ENCODE measurements at regions not wholly inside any gene's neighbourhood (a gene's known extent, or its start where the extent isn't known, plus 50 kb on each side); places are given as distances from the start of the nearest gene placed in this dataset.

- ChIA-PET POLR2A (no interaction called here), CTCF (no interaction called here)
- TF ChIP-seq SUZ12 (IDR thresholded peaks at IDR 0.05) (no peak), ZNF384 (IDR thresholded peaks at IDR 0.05) (no peak), L3MBTL2 (conservative IDR thresholded peaks at IDR 0.05) (no peak), FOXA1 (IDR thresholded peaks at IDR 0.05) (no peak), LEF1 (IDR thresholded peaks at IDR 0.05; ENCODE audit: borderline replicate concordance) (no peak), PKNOX1 (IDR thresholded peaks at IDR 0.05) (no peak), ELF4 (IDR thresholded peaks at IDR 0.05) (no peak), FOXK2 (IDR thresholded peaks at IDR 0.05) (no peak), BHLHE40 (IDR thresholded peaks at IDR 0.05; ENCODE audit: borderline replicate concordance) (no peak), HDGF (IDR thresholded peaks at IDR 0.05; ENCODE audit: borderline replicate concordance) (no peak), ARNT (IDR thresholded peaks at IDR 0.05) (no peak)
- DNase-seq (ENCODE audit: extremely low spot score): no peak
Measured at GRCh38 chr6:168219804-168220203, 99.8 kb downstream of the DACT2 start.

- POLR2A ChIA-PET: no interaction called here
- DNase-seq (ENCODE audit: extremely low spot score): no peak
Measured at GRCh38 chr6:168218785-168219566, 100.6 kb downstream of the DACT2 start.

GRCh38 chr6:168217880-168218537, 101.6 kb downstream of the DACT2 start:
- DNase-seq (ENCODE audit: extremely low spot score): no peak
- ChIA-PET POLR2A (no interaction called here), CTCF (interaction anchor here (0.7 kb wide), 1 partner anchor 153 kb away, joined by 3 read pairs; no protein-coding TSS in a partner anchor)
- TF ChIP-seq SP1 (IDR thresholded peaks at IDR 0.05): no peak

More at GRCh38 chr6:168218785-168219566, 100.6 kb downstream of the DACT2 start:
- TF ChIP-seq LEF1 (IDR thresholded peaks at IDR 0.05; ENCODE audit: borderline replicate concordance) (no peak), SP1 (IDR thresholded peaks at IDR 0.05) (no peak)
- CTCF ChIA-PET: no interaction called here

- no peak for TF ChIP-seq ZNF384 (IDR thresholded peaks at IDR 0.05)
- no peak for TF ChIP-seq FOXK2 (IDR thresholded peaks at IDR 0.05)
- no peak for TF ChIP-seq CTBP1 (IDR thresholded peaks at IDR 0.05; ENCODE audit: borderline replicate concordance)
- POLR2A ChIA-PET: no interaction called here
- CTCF ChIA-PET: no interaction called here
Measured at GRCh38 chr6:168217216-168217879, 102.2 kb downstream of the DACT2 start.

GRCh38 chr6:168216751-168217191, 102.8 kb downstream of the DACT2 start:
- POLR2A ChIA-PET: no interaction called here
- CTCF ChIA-PET: no interaction called here
- no peak for DNase-seq (ENCODE audit: extremely low spot score)
- TF ChIP-seq LEF1 (IDR thresholded peaks at IDR 0.05; ENCODE audit: borderline replicate concordance) (no peak), BHLHE40 (IDR thresholded peaks at IDR 0.05; ENCODE audit: borderline replicate concordance) (no peak), L3MBTL2 (conservative IDR thresholded peaks at IDR 0.05) (no peak), FOXA1 (IDR thresholded peaks at IDR 0.05) (no peak), CTBP1 (IDR thresholded peaks at IDR 0.05; ENCODE audit: borderline replicate concordance) (no peak), TARDBP (IDR thresholded peaks at IDR 0.05) (no peak), PKNOX1 (IDR thresholded peaks at IDR 0.05) (no peak), FOXK2 (IDR thresholded peaks at IDR 0.05) (no peak), HDGF (IDR thresholded peaks at IDR 0.05; ENCODE audit: borderline replicate concordance) (no peak), FOXM1 (IDR thresholded peaks at IDR 0.05; ENCODE audit: borderline replicate concordance) (no peak)

More at GRCh38 chr6:168217216-168217879, 102.2 kb downstream of the DACT2 start:
- no peak for DNase-seq (ENCODE audit: extremely low spot score)

- POLR2A ChIA-PET: no interaction called here
- CTCF ChIA-PET: no interaction called here
- DNase-seq (ENCODE audit: extremely low spot score): no peak
- TF ChIP-seq BHLHE40 (IDR thresholded peaks at IDR 0.05; ENCODE audit: borderline replicate concordance): no peak
- TF ChIP-seq TARDBP (IDR thresholded peaks at IDR 0.05): no peak
- no peak for TF ChIP-seq ARNT (IDR thresholded peaks at IDR 0.05)
- no peak for TF ChIP-seq NFRKB (IDR thresholded peaks at IDR 0.05)
- TF ChIP-seq CTBP1 (IDR thresholded peaks at IDR 0.05; ENCODE audit: borderline replicate concordance): no peak
- no peak for TF ChIP-seq FOXK2 (IDR thresholded peaks at IDR 0.05)
- no peak for TF ChIP-seq ELF4 (IDR thresholded peaks at IDR 0.05)
- no peak for TF ChIP-seq LEF1 (IDR thresholded peaks at IDR 0.05; ENCODE audit: borderline replicate concordance)
- TF ChIP-seq SP1 (IDR thresholded peaks at IDR 0.05): no peak
- no peak for TF ChIP-seq PKNOX1 (IDR thresholded peaks at IDR 0.05)
- TF ChIP-seq FOXM1 (IDR thresholded peaks at IDR 0.05; ENCODE audit: borderline replicate concordance): no peak
- TF ChIP-seq SUZ12 (IDR thresholded peaks at IDR 0.05): no peak
- no peak for TF ChIP-seq L3MBTL2 (conservative IDR thresholded peaks at IDR 0.05)
- no peak for TF ChIP-seq FOXA1 (IDR thresholded peaks at IDR 0.05)
- no peak for TF ChIP-seq ZNF384 (IDR thresholded peaks at IDR 0.05)
- no peak for TF ChIP-seq HDGF (IDR thresholded peaks at IDR 0.05; ENCODE audit: borderline replicate concordance)
Measured at GRCh38 chr6:168216117-168216516, 103.5 kb downstream of the DACT2 start.
